HepG2 (cell line): ENCODE measurements at regions not wholly inside any gene's neighbourhood (a gene's known extent, or its start where the extent isn't known, plus 50 kb on each side); places are given as distances from the start of the nearest gene placed in this dataset.

Experiments used
- MYPOP ChIP-seq: sonication (generic); formaldehyde crosslinking; IDR thresholded peaks from 2 replicates; pipeline ENCODE4 v1.8.1; 2023; ENCODE audit warnings: mild to moderate bottlenecking, moderate library complexity, missing genetic modification reagents
- NFRKB ChIP-seq: fragments of 450-650 bp; IDR thresholded peaks from 2 replicates; pipeline ENCODE4 v1.6.1; 2017
- PCBP1 ChIP-seq: fragments of 200-400 bp; formaldehyde crosslinking; IDR thresholded peaks from 2 replicates; pipeline ENCODE4 v1.6.1; 2017; ENCODE audit warnings: mild to moderate bottlenecking, low read depth, low read length, borderline replicate concordance
- SNAPC5 ChIP-seq: sonication (generic); formaldehyde crosslinking; IDR thresholded peaks from 2 replicates; pipeline ENCODE4 v1.8.1; 2023; ENCODE audit warnings: mild to moderate bottlenecking, missing genetic modification reagents, borderline replicate concordance
- ZHX2 ChIP-seq, 2 experiments: sonication (generic) in 1 of 2; formaldehyde crosslinking in 1 of 2; IDR thresholded peaks; 2 replicates each; pipeline versions ENCODE4 v1.6.1 to v1.9.0; 2014 to 2022; ENCODE audit warnings: antibody characterized with exemption in 1 of 2, borderline replicate concordance in 1 of 2, inconsistent platforms in 1 of 2, low read depth in 1 of 2, missing genetic modification reagents in 1 of 2
- ZNF280B ChIP-seq: sonication (generic); formaldehyde crosslinking; IDR thresholded peaks from 2 replicates; pipeline ENCODE4 v1.5.0; 2020; ENCODE audit warnings: missing genetic modification reagents, mild to moderate bottlenecking, borderline replicate concordance
- ZNF530 ChIP-seq: sonication (generic); formaldehyde crosslinking; IDR thresholded peaks from 2 replicates; pipeline ENCODE4 v1.5.0; 2020; ENCODE audit warnings: low read depth, mild to moderate bottlenecking, missing genetic modification reagents

- TF ChIP-seq ZHX2 (IDR thresholded peaks at IDR 0.05; ENCODE audit: low read depth) (no peak), ZHX2 (CRISPR knock-in tag; IDR thresholded peaks at IDR 0.05; ENCODE audit: borderline replicate concordance) (no peak), ZNF530 (no peak), ZNF280B (CRISPR knock-in tag) (no peak), MYPOP (CRISPR knock-in tag) (no peak), SNAPC5 (CRISPR knock-in tag) (no peak), NFRKB (no peak), PCBP1 (no peak)
These were observed 1911.8 kb downstream of the MRPL39 start (continued) for GRCh38 chr21:23695443-23695842.
